ENCODE measurements at regions not wholly inside any gene's neighbourhood (a gene's known extent, or its start where the extent isn't known, plus 50 kb on each side); places are given as distances from the start of the nearest gene placed in this dataset.

DNA sequence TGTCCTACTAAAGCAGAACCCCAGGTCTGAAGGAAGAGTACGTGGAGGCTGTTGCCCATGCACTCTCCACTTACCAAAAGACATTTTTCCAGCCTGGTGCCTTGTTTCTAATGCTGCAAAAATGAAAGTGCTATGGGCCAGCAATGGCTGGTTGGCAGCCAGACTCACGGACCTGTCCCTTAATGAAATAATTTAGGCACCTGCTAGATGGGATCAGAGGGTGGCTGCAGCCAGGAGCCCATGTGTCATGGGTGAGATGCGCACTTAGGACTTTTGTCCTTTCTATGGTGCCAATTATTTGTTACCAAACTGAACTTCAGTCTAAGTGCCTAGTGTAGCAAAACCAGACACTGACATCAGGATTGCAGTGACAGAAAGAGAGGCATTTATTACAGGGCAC is 276.3 kb downstream of the YTHDC2 start:
- TF ChIP-seq, protein P1, sequence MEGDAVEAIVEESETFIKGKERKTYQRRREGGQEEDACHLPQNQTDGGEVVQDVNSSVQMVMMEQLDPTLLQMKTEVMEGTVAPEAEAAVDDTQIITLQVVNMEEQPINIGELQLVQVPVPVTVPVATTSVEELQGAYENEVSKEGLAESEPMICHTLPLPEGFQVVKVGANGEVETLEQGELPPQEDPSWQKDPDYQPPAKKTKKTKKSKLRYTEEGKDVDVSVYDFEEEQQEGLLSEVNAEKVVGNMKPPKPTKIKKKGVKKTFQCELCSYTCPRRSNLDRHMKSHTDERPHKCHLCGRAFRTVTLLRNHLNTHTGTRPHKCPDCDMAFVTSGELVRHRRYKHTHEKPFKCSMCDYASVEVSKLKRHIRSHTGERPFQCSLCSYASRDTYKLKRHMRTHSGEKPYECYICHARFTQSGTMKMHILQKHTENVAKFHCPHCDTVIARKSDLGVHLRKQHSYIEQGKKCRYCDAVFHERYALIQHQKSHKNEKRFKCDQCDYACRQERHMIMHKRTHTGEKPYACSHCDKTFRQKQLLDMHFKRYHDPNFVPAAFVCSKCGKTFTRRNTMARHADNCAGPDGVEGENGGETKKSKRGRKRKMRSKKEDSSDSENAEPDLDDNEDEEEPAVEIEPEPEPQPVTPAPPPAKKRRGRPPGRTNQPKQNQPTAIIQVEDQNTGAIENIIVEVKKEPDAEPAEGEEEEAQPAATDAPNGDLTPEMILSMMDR (IDR thresholded peaks at IDR 0.05; ENCODE audit: insufficient read depth, low read length, poor library complexity, severe bottlenecking): no peak
- TF ChIP-seq EZH2phosphoT487 (conservative IDR thresholded peaks at IDR 0.05; ENCODE audit: low read length): no peak

Data from SU-DHL-6 (cell line).